Muscle of leg (tissue), 3 donors: ENCODE measurements at regions not wholly inside any gene's neighbourhood (a gene's known extent, or its start where the extent isn't known, plus 50 kb on each side); places are given as distances from the start of the nearest gene placed in this dataset.

Source experiments
- DNase-seq: peaks from one replicate; pipeline ENCODE4 v3.0.0; 2013
- H3K27ac ChIP-seq: one replicate; pipeline ENCODE4 v1.5.1; 2013; ENCODE audit warnings: mild to moderate bottlenecking, low read length, control low read depth
- H3K27me3 ChIP-seq: one replicate; pipeline ENCODE4 v1.6.1; 2013; ENCODE audit warnings: low read length; ENCODE audit not compliant: control insufficient read depth, insufficient read depth
- H3K36me3 ChIP-seq: one replicate; pipeline ENCODE4 v1.6.1; 2013; ENCODE audit warnings: low read length; ENCODE audit not compliant: control insufficient read depth, insufficient read depth
- H3K4me1 ChIP-seq: one replicate; pipeline ENCODE4 v1.6.1; 2013; ENCODE audit warnings: low read length; ENCODE audit not compliant: control insufficient read depth, insufficient read depth
- H3K4me3 ChIP-seq: one replicate; pipeline ENCODE4 v1.5.1; 2013; ENCODE audit warnings: low read length, control low read depth
- H3K9me3 ChIP-seq: replicated peaks from 2 replicates; pipeline ENCODE4 v1.6.1; 2013; ENCODE audit warnings: low read depth, low read length; ENCODE audit not compliant: control insufficient read depth
- WGBS: methylation state at CpG from one replicate; pipeline ENCODE4 v1.1.5; 2013; ENCODE audit warnings: missing lambda C conversion rate; ENCODE audit not compliant: insufficient coverage; 5-methylcytosine and 5-hydroxymethylcytosine counted together

GRCh38 chr3:116815321-116815720 lies 105.7 kb downstream of the TUSC7 start:
- WGBS, result no CpG with 5 or more reads among the region's 1 CpG

GRCh38 chr3:116815831-116816588 lies 106.4 kb downstream of the TUSC7 start:
- H3K27ac ChIP-seq, result no peak overlapping the region
- peak; percentile 86 for DNase-seq
- no peaks in the 10 kb centered on the region for H3K4me1 ChIP-seq
- WGBS, result 27% methylated on average over 4 of the region's 5 CpGs
- H3K4me3 ChIP-seq, result no peak overlapping the region
- H3K27me3 ChIP-seq, result no peaks in the 10 kb centered on the region
- H3K36me3 ChIP-seq, result no peaks in the 10 kb centered on the region
- H3K9me3 ChIP-seq, result no peaks in the 10 kb centered on the region

More at GRCh38 chr3:116815321-116815720, 105.7 kb downstream of the TUSC7 start:
- H3K27me3 ChIP-seq, result no peaks in the 10 kb centered on the region
- H3K4me3 ChIP-seq, result no peak overlapping the region
- no peaks in the 10 kb centered on the region for H3K36me3 ChIP-seq
- no peaks in the 10 kb centered on the region for H3K4me1 ChIP-seq
- no peak overlapping the region for H3K27ac ChIP-seq
- DNase-seq, result no peak
- H3K9me3 ChIP-seq, result no peaks in the 10 kb centered on the region

- no CpG with 5 or more reads among the region's 1 CpG for WGBS
- Histone ChIP-seq H3K9me3 (no peaks in the 10 kb centered on the region), H3K36me3 (no peaks in the 10 kb centered on the region), H3K4me3 (no peak overlapping the region), H3K4me1 (no peaks in the 10 kb centered on the region), H3K27ac (no peak overlapping the region), H3K27me3 (no peaks in the 10 kb centered on the region)
- DNase-seq, result no peak
These were observed 111.8 kb downstream of the TUSC7 start for GRCh38 chr3:116821371-116821770.

GRCh38 chr3:116824208-116824607 lies 114.6 kb downstream of the TUSC7 start:
- H3K9me3 ChIP-seq, result no peaks in the 10 kb centered on the region
- no peaks in the 10 kb centered on the region for H3K4me1 ChIP-seq
- no peak overlapping the region for H3K27ac ChIP-seq
- H3K27me3 ChIP-seq, result no peaks in the 10 kb centered on the region
- H3K4me3 ChIP-seq, result no peak overlapping the region
- no CpG with 5 or more reads among the region's 1 CpG for WGBS
- no peak for DNase-seq
- no peaks in the 10 kb centered on the region for H3K36me3 ChIP-seq

- DNase-seq, result no peak
- no peak overlapping the region for H3K27ac ChIP-seq
- H3K4me3 ChIP-seq, result no peak overlapping the region
- H3K27me3 ChIP-seq, result no peaks in the 10 kb centered on the region
- H3K36me3 ChIP-seq, result no peaks in the 10 kb centered on the region
- H3K9me3 ChIP-seq, result no peaks in the 10 kb centered on the region
- no peaks in the 10 kb centered on the region for H3K4me1 ChIP-seq
These were observed 123.6 kb downstream of the TUSC7 start for GRCh38 chr3:116833202-116833601.

- H3K27ac ChIP-seq, result no peak overlapping the region
- H3K9me3 ChIP-seq, result no peaks in the 10 kb centered on the region
- no peaks in the 10 kb centered on the region for H3K36me3 ChIP-seq
- no CpG with 5 or more reads among the region's 1 CpG for WGBS
- DNase-seq, result no peak
- no peaks in the 10 kb centered on the region for H3K27me3 ChIP-seq
- H3K4me1 ChIP-seq, result no peaks in the 10 kb centered on the region
- no peak overlapping the region for H3K4me3 ChIP-seq
These were observed 125.2 kb downstream of the TUSC7 start for GRCh38 chr3:116834816-116835215.

- Histone ChIP-seq H3K27me3 (no peaks in the 10 kb centered on the region), H3K36me3 (no peaks in the 10 kb centered on the region), H3K4me1 (no peaks in the 10 kb centered on the region), H3K9me3 (no peaks in the 10 kb centered on the region), H3K27ac (no peak overlapping the region), H3K4me3 (no peak overlapping the region)
- WGBS, result 83% methylated on average over 1 of the region's 1 CpG
- DNase-seq, result no peak
These were observed 126.1 kb downstream of the TUSC7 start for GRCh38 chr3:116835658-116836057.

- Histone ChIP-seq H3K36me3 (no peaks in the 10 kb centered on the region), H3K27ac (no peak overlapping the region), H3K9me3 (no peaks in the 10 kb centered on the region), H3K4me1 (no peaks in the 10 kb centered on the region), H3K4me3 (no peak overlapping the region), H3K27me3 (no peaks in the 10 kb centered on the region)
- DNase-seq, result no peak
- no CpG with 5 or more reads among the region's 2 CpGs for WGBS
These were observed 126.7 kb downstream of the TUSC7 start for GRCh38 chr3:116836286-116836685.

GRCh38 chr3:116837483-116837882 lies 127.9 kb downstream of the TUSC7 start:
- Histone ChIP-seq H3K36me3 (no peaks in the 10 kb centered on the region), H3K4me1 (no peaks in the 10 kb centered on the region), H3K27ac (no peak overlapping the region), H3K27me3 (no peaks in the 10 kb centered on the region), H3K4me3 (no peak overlapping the region), H3K9me3 (no peaks in the 10 kb centered on the region)
- DNase-seq, result no peak
- WGBS, result no CpG with 5 or more reads among the region's 3 CpGs

- Histone ChIP-seq H3K27ac (no peak overlapping the region), H3K4me3 (no peak overlapping the region), H3K36me3 (no peaks in the 10 kb centered on the region), H3K4me1 (no peaks in the 10 kb centered on the region), H3K9me3 (no peaks in the 10 kb centered on the region), H3K27me3 (no peaks in the 10 kb centered on the region)
- 86% methylated on average over 1 of the region's 6 CpGs for WGBS
- no peak for DNase-seq
These were observed 131.6 kb downstream of the TUSC7 start for GRCh38 chr3:116841003-116841735.
